Adrenal gland (tissue), 9 donors: ENCODE measurements at regions not wholly inside any gene's neighbourhood (a gene's known extent, or its start where the extent isn't known, plus 50 kb on each side); places are given as distances from the start of the nearest gene placed in this dataset.

Experiments used
- DNase-seq, 7 donors: peaks; one replicate each; pipeline ENCODE4 v3.0.0-alpha.2; 2019 to 2020
- H3K27ac ChIP-seq, 5 donors: fragments of 200-600 bp; sonication (generic) in 4 of 5; 1 replicate in 3 of 5; 2 replicates in 2 of 5; pipeline versions ENCODE4 v1.5.1 to v1.8.0; 2016 to 2020; ENCODE audit warnings: mild to moderate bottlenecking in 1 of 5
- H3K27me3 ChIP-seq: fragments of 200-600 bp; 2 replicates; pipeline ENCODE4 v1.8.0; 2021
- H3K36me3 ChIP-seq, 2 donors: fragments of 200-600 bp; replicated peaks in 1 of 2; 1 replicate in 1 of 2; 2 replicates in 1 of 2; pipeline versions ENCODE4 v1.5.1 to v1.8.0; 2018 to 2022
- H3K4me1 ChIP-seq, 2 donors: fragments of 200-600 bp; replicated peaks in 1 of 2; 1 replicate in 1 of 2; 2 replicates in 1 of 2; pipeline versions ENCODE4 v1.5.1 to v1.8.0; 2018 to 2021
- H3K4me3 ChIP-seq, 4 donors: fragments of 200-600 bp; sonication (generic) in 3 of 4; one replicate each; pipeline ENCODE4 v1.5.1; 2016 to 2018
- H3K9me3 ChIP-seq, 3 donors: fragments of 200-600 bp; sonication (generic) in 1 of 3; replicated peaks in 1 of 3; 1 replicate in 2 of 3; 2 replicates in 1 of 3; pipeline versions ENCODE4 v1.5.1 to v1.8.0; 2016 to 2021
- CTCF ChIP-seq, 6 experiments: fragments of 450-650 bp in 4 of 6; fragments of 200-600 bp in 2 of 6; sonication (generic) in 1 of 6; IDR thresholded peaks; 1 replicate in 5 of 6; 2 replicates in 1 of 6; pipeline versions ENCODE4 v1.5.1 to v1.8.0; 2016 to 2021; ENCODE audit warnings: antibody characterized with exemption in 6 of 6, mild to moderate bottlenecking in 2 of 6, moderate library complexity in 1 of 6
- POLR2A ChIP-seq, 2 donors: fragments of 450-650 bp; IDR thresholded peaks; one replicate each; pipeline ENCODE4 v1.6.1; 2017; ENCODE audit warnings: antibody characterized with exemption in 2 of 2, mild to moderate bottlenecking in 2 of 2, moderate library complexity in 1 of 2
- whole genome bisulfite sequencing, 4 donors: extraction: QIAGEN DNeasy Blood & Tissue Kit in 2 of 4; methylation state at CpG; one replicate each; pipeline versions ENCODE4 v1.1.5 to v1.1.7; 2013 to 2017; 5-methylcytosine and 5-hydroxymethylcytosine counted together
- intact Hi-C, 2 donors: fragments of 100-400 bp; cut with DNase I; formaldehyde crosslinking; loops; one replicate each; pipeline versions ENCODE4 v1.14.1 to v1.15.0; 2022 to 2023
- donor health status: healthy with polysubstance abuse.
- donor health status: Bipolar disorder and iron deficiency.
- donor health status: DM: yes; HTN: yes; CAD: no.
- donor health status: DM: no; HTN: no; CAD: no.
- donor health status: DM: no; HTN: no; CAD: no.

GRCh38 chr6:92545861-92546260 is 873.5 kb downstream of the EPHA7 start:
- intact Hi-C loops = no loop called here
- Histone ChIP-seq H3K4me1 (no peaks in the 10 kb centered on the region), H3K9me3 (no peaks in the 10 kb centered on the region), H3K27ac (no peak overlapping the region), H3K36me3 (no peaks in the 10 kb centered on the region), H3K27me3 (no peaks in the 10 kb centered on the region), H3K4me3 (no peak overlapping the region)
- 23 to 40% (median 31%) methylated on average over 1 of the region's 1 CpG for WGBS, 4 donors
- no peak for TF ChIP-seq POLR2A (IDR thresholded peaks at IDR 0.05)
- TF ChIP-seq CTCF (IDR thresholded peaks at IDR 0.05) = no peak
- DNase-seq = no peak

GRCh38 chr6:92541448-92542060 is 877.8 kb downstream of the EPHA7 start:
- Histone ChIP-seq H3K27me3 (no peaks in the 10 kb centered on the region), H3K27ac (no peak overlapping the region), H3K4me1 (no peaks in the 10 kb centered on the region), H3K36me3 (no peaks in the 10 kb centered on the region), H3K4me3 (no peak overlapping the region), H3K9me3 (no peaks in the 10 kb centered on the region)
- intact Hi-C loops = no loop called here
- no peak for TF ChIP-seq POLR2A (IDR thresholded peaks at IDR 0.05)
- no peak for TF ChIP-seq CTCF (IDR thresholded peaks at IDR 0.05)
- DNase-seq = no peak
- 73 to 81% (median 78%) methylated on average over 1 of the region's 1 CpG for WGBS, 4 donors

- TF ChIP-seq CTCF (IDR thresholded peaks at IDR 0.05) = no peak
- TF ChIP-seq POLR2A (IDR thresholded peaks at IDR 0.05) = no peak
- no peaks in the 10 kb centered on the region for H3K9me3 ChIP-seq
- H3K27ac ChIP-seq = no peak overlapping the region
- H3K36me3 ChIP-seq = no peaks in the 10 kb centered on the region
- intact Hi-C loops = no loop called here
- H3K27me3 ChIP-seq = no peaks in the 10 kb centered on the region
- no peak for DNase-seq
- no peaks in the 10 kb centered on the region for H3K4me1 ChIP-seq
- H3K4me3 ChIP-seq = no peak overlapping the region
These were observed 880.4 kb downstream of the EPHA7 start for GRCh38 chr6:92538926-92539325.

GRCh38 chr6:92538275-92538674 is 881.1 kb downstream of the EPHA7 start:
- 22 to 59% (median 44%) methylated on average over 1 of the region's 1 CpG for WGBS, 4 donors
- TF ChIP-seq CTCF (IDR thresholded peaks at IDR 0.05) (no peak), POLR2A (IDR thresholded peaks at IDR 0.05) (no peak)
- intact Hi-C loops = no loop called here
- no peak for DNase-seq
- no peaks in the 10 kb centered on the region for H3K4me1 ChIP-seq
- H3K27me3 ChIP-seq = no peaks in the 10 kb centered on the region
- no peak overlapping the region for H3K27ac ChIP-seq
- H3K4me3 ChIP-seq = no peak overlapping the region
- no peaks in the 10 kb centered on the region for H3K9me3 ChIP-seq
- no peaks in the 10 kb centered on the region for H3K36me3 ChIP-seq
